ENCODE measurements at regions not wholly inside any gene's neighbourhood (a gene's known extent, or its start where the extent isn't known, plus 50 kb on each side); places are given as distances from the start of the nearest gene placed in this dataset.
"Not testable (repeated sequence)": the region's sequence is repeated elsewhere in the genome, so short reads cannot be mapped to it uniquely, and the experiment has no call there.

DNA sequence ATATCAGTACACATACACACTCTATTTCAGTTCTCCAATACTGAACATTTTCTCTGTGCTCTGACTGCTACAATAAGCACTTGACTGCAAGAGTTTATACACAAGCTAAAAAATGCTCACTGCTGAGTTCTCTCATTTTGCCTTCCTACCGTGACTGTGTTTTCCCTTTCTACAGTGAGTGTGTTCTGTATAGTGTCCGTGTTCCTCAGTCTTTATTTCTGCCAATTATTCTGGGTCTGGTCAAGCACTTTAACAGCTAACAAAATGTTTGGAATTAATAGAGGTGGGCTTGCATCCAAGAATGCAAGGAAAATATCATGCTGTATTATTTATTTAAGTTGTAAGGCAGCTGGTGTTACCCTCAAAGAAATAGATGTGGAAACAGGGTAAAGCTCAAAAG, 217.0 kb upstream of the NREP start:
- DNase-seq (ENCODE audit: insufficient read length) (no peak), FAIRE-seq (no peak)
- TF ChIP-seq POLR2AphosphoS5 (IDR thresholded peaks at IDR 0.05; ENCODE audit: low read depth, low read length) (no peak), POLR2A (IDR thresholded peaks at IDR 0.05; ENCODE audit: low read depth, low read length) (no peak), TAF1 (IDR thresholded peaks at IDR 0.05; ENCODE audit: borderline replicate concordance, low read depth, low read length) (no peak)

DNA sequence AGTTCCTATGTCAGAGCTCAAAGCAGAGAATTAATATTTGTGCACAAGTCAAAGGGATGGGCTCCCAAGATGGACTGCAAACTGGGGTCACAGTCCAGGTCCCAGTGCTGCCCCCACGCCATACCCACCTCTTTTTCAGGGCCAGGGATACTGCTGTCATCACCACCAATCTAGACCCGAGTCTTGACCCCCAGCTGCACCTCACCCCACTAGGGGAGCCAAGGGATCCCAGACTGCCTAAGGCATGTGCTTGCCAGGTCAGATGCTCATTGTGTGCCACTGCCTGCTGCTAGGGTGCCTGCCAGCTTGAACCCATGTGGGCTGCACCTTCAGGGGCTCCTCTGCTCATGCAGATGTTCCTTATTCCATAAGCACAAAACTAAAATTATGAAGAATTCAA, 215.6 kb upstream of the NREP start:
- TF ChIP-seq POLR2AphosphoS5 (IDR thresholded peaks at IDR 0.05; ENCODE audit: low read depth, low read length) (no peak), TAF1 (IDR thresholded peaks at IDR 0.05; ENCODE audit: borderline replicate concordance, low read depth, low read length) (no peak), POLR2A (IDR thresholded peaks at IDR 0.05; ENCODE audit: low read depth, low read length) (no peak)
- FAIRE-seq (no peak), DNase-seq (ENCODE audit: insufficient read length) (no peak)

DNA sequence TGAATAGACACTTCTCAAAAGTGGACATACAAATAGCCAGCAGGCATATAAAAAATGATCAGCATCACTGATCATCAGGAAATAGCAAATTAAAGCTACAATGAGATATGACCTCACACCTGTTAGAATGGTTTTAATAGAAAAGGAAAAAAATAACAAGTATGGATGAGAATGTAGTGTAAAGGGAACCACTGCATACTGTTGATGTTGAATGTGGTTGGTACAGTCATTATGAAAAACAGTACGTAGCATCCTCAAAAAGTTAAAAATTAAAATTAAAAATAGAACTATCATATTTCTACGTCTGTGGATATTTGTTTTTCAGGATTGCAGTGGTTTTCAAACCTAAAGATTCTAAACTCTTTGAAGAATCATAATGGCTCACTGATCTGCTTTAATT, 215.1 kb upstream of the NREP start:
- TF ChIP-seq TAF1 (IDR thresholded peaks at IDR 0.05; ENCODE audit: borderline replicate concordance, low read depth, low read length), result no peak
- TF ChIP-seq POLR2AphosphoS5 (IDR thresholded peaks at IDR 0.05; ENCODE audit: low read depth, low read length), result no peak
- TF ChIP-seq POLR2A (IDR thresholded peaks at IDR 0.05; ENCODE audit: low read depth, low read length), result no peak
- no peak for FAIRE-seq
- DNase-seq (ENCODE audit: insufficient read length), result no peak

GRCh38 chr5:111968459-111968858, 211.5 kb upstream of the NREP start:
- TF ChIP-seq TAF1 (IDR thresholded peaks at IDR 0.05; ENCODE audit: borderline replicate concordance, low read depth, low read length) (no peak), POLR2A (IDR thresholded peaks at IDR 0.05; ENCODE audit: low read depth, low read length) (no peak), POLR2AphosphoS5 (IDR thresholded peaks at IDR 0.05; ENCODE audit: low read depth, low read length) (no peak)
- FAIRE-seq, result no peak
- no peak for DNase-seq (ENCODE audit: insufficient read length)

DNA sequence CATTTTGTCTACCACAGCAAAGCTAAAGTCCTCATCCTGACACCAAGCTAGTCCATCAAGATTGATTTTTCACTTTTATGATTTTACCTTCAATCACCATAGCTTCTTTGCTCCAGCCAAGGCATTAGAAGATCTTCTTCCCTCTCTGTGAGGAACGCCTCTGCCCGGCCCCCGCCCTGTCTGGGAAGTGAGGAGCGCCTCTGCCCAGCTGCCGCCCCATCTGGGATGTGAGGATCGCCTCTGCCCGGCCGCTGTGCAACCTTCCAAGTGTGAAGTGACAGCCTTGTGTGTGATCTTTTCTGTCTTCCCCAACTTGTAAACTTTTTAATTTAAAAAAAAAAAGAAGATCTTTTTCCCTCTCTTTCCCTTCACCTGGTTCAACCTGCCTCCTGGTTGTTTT, 210.5 kb upstream of the NREP start:
- no peak for FAIRE-seq
- DNase-seq (ENCODE audit: insufficient read length), result no peak
- no peak for TF ChIP-seq TAF1 (IDR thresholded peaks at IDR 0.05; ENCODE audit: borderline replicate concordance, low read depth, low read length)
- no peak for TF ChIP-seq POLR2AphosphoS5 (IDR thresholded peaks at IDR 0.05; ENCODE audit: low read depth, low read length)
- no peak for TF ChIP-seq POLR2A (IDR thresholded peaks at IDR 0.05; ENCODE audit: low read depth, low read length)

DNA sequence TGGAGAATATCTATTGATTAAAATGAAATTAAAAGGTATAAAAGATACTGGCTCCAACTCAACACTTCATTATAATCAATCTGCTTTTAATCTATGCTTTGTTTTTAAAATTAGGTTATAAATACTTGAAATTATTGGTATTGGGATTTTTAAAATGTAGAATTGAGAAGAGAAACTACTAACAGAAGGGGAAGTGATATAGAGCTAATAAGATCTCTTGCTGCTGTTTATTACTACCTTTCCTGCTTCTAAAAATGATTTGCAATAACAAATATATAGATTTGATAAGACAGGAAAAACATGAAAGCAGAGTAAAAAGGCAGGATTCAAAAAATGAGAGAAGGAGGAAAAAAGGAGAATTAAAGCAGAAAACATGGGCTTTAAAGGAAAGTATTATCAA, 209.3 kb upstream of the NREP start:
- TF ChIP-seq POLR2A (IDR thresholded peaks at IDR 0.05; ENCODE audit: low read depth, low read length) (no peak), POLR2AphosphoS5 (IDR thresholded peaks at IDR 0.05; ENCODE audit: low read depth, low read length) (no peak), TAF1 (IDR thresholded peaks at IDR 0.05; ENCODE audit: borderline replicate concordance, low read depth, low read length) (no peak)
- FAIRE-seq (no peak), DNase-seq (ENCODE audit: insufficient read length) (no peak)

DNA sequence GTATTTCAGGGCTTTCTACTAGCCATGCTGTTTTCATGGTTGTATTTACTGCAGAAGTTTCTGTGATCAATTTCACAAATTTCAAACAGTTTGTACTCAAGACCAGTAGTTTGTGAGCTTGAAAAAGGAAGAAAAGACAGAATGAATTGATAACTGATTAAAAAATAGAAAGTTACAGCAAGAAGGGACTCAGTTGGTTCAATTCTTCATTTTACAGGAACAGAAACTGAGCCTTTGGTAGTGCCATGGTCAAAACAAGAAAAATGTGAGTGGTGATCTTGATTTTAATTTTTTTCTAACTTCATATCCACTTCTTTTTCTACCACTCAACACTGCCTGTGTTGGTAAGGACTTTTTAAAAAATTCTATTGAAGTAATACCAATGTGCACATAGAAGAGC, 206.6 kb upstream of the NREP start:
- DNase-seq (ENCODE audit: insufficient read length), result no peak
- no peak for FAIRE-seq
- TF ChIP-seq TAF1 (IDR thresholded peaks at IDR 0.05; ENCODE audit: borderline replicate concordance, low read depth, low read length) (no peak), POLR2AphosphoS5 (IDR thresholded peaks at IDR 0.05; ENCODE audit: low read depth, low read length) (no peak), POLR2A (IDR thresholded peaks at IDR 0.05; ENCODE audit: low read depth, low read length) (no peak)

DNA sequence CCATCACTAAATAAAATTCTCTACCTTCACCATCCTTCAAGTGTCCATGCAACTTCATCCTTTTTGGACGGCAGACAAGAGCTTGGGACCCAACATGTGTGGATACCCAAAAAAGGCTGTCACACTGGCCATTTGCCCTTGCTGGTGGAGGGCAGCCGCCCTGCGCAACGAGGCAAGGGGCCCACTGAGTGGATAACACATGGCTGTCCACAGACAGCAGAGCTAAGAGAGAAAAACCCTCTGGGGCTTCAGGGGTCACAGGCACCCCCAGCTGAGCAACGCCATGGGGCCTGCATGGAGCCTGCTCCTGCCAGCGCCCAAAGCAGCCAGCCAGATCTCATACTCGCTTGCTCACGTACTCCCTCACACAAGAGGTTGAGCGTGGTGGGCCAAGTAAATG, 205.9 kb upstream of the NREP start:
- no peak for FAIRE-seq
- no peak for DNase-seq (ENCODE audit: insufficient read length)
- TF ChIP-seq POLR2AphosphoS5 (IDR thresholded peaks at IDR 0.05; ENCODE audit: low read depth, low read length) (no peak), POLR2A (IDR thresholded peaks at IDR 0.05; ENCODE audit: low read depth, low read length) (no peak), TAF1 (IDR thresholded peaks at IDR 0.05; ENCODE audit: borderline replicate concordance, low read depth, low read length) (no peak)

DNA sequence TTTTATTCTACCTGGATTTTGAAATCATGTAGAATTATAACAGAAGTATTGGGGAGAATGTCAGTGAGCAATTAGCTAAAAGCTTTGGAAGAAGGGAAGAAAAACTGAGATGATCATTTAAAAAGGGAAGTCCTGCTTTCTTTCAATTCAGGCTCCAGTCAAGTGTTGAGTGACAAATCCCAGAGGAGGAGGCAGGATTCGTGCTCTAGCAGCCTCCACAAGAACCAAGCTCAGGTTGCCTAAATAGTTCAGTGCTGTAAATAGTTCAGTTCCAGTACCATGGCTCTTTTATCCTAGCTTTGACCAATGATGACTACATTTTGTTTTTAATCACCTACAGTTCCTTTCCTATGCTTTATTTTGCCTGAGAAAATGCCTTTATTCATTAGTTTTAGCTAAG, 204.9 kb upstream of the NREP start:
- TF ChIP-seq POLR2AphosphoS5 (IDR thresholded peaks at IDR 0.05; ENCODE audit: low read depth, low read length) (no peak), TAF1 (IDR thresholded peaks at IDR 0.05; ENCODE audit: borderline replicate concordance, low read depth, low read length) (no peak), POLR2A (IDR thresholded peaks at IDR 0.05; ENCODE audit: low read depth, low read length) (no peak)
- FAIRE-seq (no peak), DNase-seq (ENCODE audit: insufficient read length) (no peak)

GRCh38 chr5:111960476-111961215, 203.7 kb upstream of the NREP start:
- TF ChIP-seq POLR2AphosphoS5 (IDR thresholded peaks at IDR 0.05; ENCODE audit: low read depth, low read length) (no peak), POLR2A (IDR thresholded peaks at IDR 0.05; ENCODE audit: low read depth, low read length) (no peak), TAF1 (IDR thresholded peaks at IDR 0.05; ENCODE audit: borderline replicate concordance, low read depth, low read length) (no peak)
- no peak for FAIRE-seq

GRCh38 chr5:111958851-111959250, 201.9 kb upstream of the NREP start:
- DNase-seq (ENCODE audit: insufficient read length) (no peak), FAIRE-seq (no peak)

More at GRCh38 chr5:111960476-111961215, 203.7 kb upstream of the NREP start:
- no peak for DNase-seq (ENCODE audit: insufficient read length)

DNA sequence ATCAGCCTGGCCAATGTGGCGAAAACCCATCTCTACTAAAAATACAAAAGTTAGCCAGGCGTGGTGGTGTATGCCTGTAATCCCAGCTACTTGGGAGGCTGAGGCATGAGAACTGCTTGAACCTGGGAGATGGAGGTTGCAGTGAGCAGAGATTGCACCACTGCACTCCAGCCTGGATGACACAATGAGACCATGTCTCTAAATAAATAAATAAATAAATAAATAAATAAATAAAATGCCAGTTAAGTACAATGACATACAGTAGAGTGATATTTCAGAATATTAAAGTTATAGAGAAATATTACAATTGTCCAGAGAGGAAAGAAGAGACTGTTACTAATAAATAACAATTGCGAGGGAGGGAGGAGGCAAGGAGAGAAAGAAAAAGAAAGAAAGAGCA, 199.8 kb upstream of the NREP start:
- not testable (repeated sequence) for FAIRE-seq; DNase-seq (ENCODE audit: insufficient read length)

More at GRCh38 chr5:111958851-111959250, 201.9 kb upstream of the NREP start:
- TF ChIP-seq TAF1 (IDR thresholded peaks at IDR 0.05; ENCODE audit: borderline replicate concordance, low read depth, low read length), result no peak
- no peak for TF ChIP-seq POLR2AphosphoS5 (IDR thresholded peaks at IDR 0.05; ENCODE audit: low read depth, low read length)
- no peak for TF ChIP-seq POLR2A (IDR thresholded peaks at IDR 0.05; ENCODE audit: low read depth, low read length)
